ENCODE measurements at regions not wholly inside any gene's neighbourhood (a gene's known extent, or its start where the extent isn't known, plus 50 kb on each side); places are given as distances from the start of the nearest gene placed in this dataset.

DNA sequence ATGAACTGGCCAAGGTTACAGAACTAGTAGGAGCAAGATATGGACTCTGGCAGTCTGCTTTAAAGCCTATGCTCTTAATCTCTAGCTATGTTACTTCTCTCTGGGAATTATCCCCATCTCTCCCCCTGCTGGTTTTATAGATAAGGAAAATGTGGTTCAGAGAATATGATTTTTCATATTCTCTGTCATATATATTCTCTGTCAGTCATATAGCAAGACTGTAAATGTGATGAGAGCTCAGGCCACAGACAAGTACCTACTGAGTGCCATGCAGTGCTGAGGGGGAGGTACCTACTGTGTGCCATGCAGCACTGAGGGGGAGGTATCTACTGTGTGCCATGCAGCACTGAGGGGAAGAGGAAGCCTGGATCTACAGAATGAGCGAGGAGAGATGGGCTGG is 220.3 kb upstream of the FGGY start (continued):
- TF ChIP-seq, protein P1, sequence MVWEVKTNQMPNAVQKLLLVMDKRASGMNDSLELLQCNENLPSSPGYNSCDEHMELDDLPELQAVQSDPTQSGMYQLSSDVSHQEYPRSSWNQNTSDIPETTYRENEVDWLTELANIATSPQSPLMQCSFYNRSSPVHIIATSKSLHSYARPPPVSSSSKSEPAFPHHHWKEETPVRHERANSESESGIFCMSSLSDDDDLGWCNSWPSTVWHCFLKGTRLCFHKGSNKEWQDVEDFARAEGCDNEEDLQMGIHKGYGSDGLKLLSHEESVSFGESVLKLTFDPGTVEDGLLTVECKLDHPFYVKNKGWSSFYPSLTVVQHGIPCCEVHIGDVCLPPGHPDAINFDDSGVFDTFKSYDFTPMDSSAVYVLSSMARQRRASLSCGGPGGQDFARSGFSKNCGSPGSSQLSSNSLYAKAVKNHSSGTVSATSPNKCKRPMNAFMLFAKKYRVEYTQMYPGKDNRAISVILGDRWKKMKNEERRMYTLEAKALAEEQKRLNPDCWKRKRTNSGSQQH (CRISPR knock-in tag; IDR thresholded peaks at IDR 0.05), result no peak
- TF ChIP-seq ZNF431 (CRISPR knock-in tag; IDR thresholded peaks at IDR 0.05) (no peak), ZC3H4 (CRISPR knock-in tag; IDR thresholded peaks at IDR 0.05; ENCODE audit: borderline replicate concordance) (no peak), KLF10 (CRISPR knock-in tag; IDR thresholded peaks at IDR 0.05) (no peak), ZNF780A (CRISPR knock-in tag; IDR thresholded peaks at IDR 0.05) (no peak), TRIM28 (IDR thresholded peaks at IDR 0.05) (no peak), IFI16 (CRISPR knock-in tag; IDR thresholded peaks at IDR 0.05) (no peak), POLR2A (conservative IDR thresholded peaks at IDR 0.05) (no peak), SMARCA4 (IDR thresholded peaks at IDR 0.05) (peak; percentile 71), FOXM1 (IDR thresholded peaks at IDR 0.05; ENCODE audit: low read depth) (0 out of 2 replicates have a peak, but pooled peaks have one; percentile 34), FOXM1 (CRISPR knock-in tag; IDR thresholded peaks at IDR 0.05; ENCODE audit: low read depth) (no peak), KDM1A (IDR thresholded peaks at IDR 0.05) (peak; percentile 23 to 53; a peak in 3 of 4 replicates), HDAC2 (IDR thresholded peaks at IDR 0.05) (no peak), RBM17 (IDR thresholded peaks at IDR 0.05; ENCODE audit: borderline replicate concordance, low read depth, low read length) (no peak), DNMT1 (IDR thresholded peaks at IDR 0.05) (no peak), STAG1 (CRISPR knock-in tag; IDR thresholded peaks at IDR 0.05; ENCODE audit: borderline replicate concordance) (no peak), NONO (IDR thresholded peaks at IDR 0.05; ENCODE audit: low read depth in 2 of 2, low read length in 1 of 2) (no peak), SNIP1 (IDR thresholded peaks at IDR 0.05; ENCODE audit: low read depth) (no peak), SAFB (IDR thresholded peaks at IDR 0.05; ENCODE audit: borderline replicate concordance, low read depth, low read length) (no peak), CBX5 (IDR thresholded peaks at IDR 0.05; ENCODE audit: borderline replicate concordance, low read depth) (no peak), ZNF174 (CRISPR knock-in tag; IDR thresholded peaks at IDR 0.05) (no peak), CBX1 (IDR thresholded peaks at IDR 0.05; ENCODE audit: low read depth) (no peak), SRF (CRISPR knock-in tag; IDR thresholded peaks at IDR 0.05) (no peak)
- TF ChIP-seq, protein P2, sequence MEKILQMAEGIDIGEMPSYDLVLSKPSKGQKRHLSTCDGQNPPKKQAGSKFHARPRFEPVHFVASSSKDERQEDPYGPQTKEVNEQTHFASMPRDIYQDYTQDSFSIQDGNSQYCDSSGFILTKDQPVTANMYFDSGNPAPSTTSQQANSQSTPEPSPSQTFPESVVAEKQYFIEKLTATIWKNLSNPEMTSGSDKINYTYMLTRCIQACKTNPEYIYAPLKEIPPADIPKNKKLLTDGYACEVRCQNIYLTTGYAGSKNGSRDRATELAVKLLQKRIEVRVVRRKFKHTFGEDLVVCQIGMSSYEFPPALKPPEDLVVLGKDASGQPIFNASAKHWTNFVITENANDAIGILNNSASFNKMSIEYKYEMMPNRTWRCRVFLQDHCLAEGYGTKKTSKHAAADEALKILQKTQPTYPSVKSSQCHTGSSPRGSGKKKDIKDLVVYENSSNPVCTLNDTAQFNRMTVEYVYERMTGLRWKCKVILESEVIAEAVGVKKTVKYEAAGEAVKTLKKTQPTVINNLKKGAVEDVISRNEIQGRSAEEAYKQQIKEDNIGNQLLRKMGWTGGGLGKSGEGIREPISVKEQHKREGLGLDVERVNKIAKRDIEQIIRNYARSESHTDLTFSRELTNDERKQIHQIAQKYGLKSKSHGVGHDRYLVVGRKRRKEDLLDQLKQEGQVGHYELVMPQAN (IDR thresholded peaks at IDR 0.05; ENCODE audit: borderline replicate concordance), result no peak
- TF ChIP-seq, protein P3, sequence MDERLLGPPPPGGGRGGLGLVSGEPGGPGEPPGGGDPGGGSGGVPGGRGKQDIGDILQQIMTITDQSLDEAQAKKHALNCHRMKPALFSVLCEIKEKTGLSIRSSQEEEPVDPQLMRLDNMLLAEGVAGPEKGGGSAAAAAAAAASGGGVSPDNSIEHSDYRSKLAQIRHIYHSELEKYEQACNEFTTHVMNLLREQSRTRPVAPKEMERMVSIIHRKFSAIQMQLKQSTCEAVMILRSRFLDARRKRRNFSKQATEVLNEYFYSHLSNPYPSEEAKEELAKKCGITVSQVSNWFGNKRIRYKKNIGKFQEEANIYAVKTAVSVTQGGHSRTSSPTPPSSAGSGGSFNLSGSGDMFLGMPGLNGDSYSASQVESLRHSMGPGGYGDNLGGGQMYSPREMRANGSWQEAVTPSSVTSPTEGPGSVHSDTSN (CRISPR knock-in tag; IDR thresholded peaks at IDR 0.05; ENCODE audit: low read depth), result no peak
- TF ChIP-seq, protein P3 (tag; conservative IDR thresholded peaks at IDR 0.05; ENCODE audit: low read depth), result peak; percentile 60
- TF ChIP-seq, protein P4, sequence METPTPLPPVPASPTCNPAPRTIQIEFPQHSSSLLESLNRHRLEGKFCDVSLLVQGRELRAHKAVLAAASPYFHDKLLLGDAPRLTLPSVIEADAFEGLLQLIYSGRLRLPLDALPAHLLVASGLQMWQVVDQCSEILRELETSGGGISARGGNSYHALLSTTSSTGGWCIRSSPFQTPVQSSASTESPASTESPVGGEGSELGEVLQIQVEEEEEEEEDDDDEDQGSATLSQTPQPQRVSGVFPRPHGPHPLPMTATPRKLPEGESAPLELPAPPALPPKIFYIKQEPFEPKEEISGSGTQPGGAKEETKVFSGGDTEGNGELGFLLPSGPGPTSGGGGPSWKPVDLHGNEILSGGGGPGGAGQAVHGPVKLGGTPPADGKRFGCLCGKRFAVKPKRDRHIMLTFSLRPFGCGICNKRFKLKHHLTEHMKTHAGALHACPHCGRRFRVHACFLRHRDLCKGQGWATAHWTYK (CRISPR knock-in tag; IDR thresholded peaks at IDR 0.05), result no peak
